ENCODE measurements at regions not wholly inside any gene's neighbourhood (a gene's known extent, or its start where the extent isn't known, plus 50 kb on each side); places are given as distances from the start of the nearest gene placed in this dataset.
A peak's percentile ranks its signal among the peaks of the same experiment; 100 is the strongest.

- H3K4me3 ChIP-seq (ENCODE audit: low read length), result no peak overlapping the region
- TF ChIP-seq, protein P1, sequence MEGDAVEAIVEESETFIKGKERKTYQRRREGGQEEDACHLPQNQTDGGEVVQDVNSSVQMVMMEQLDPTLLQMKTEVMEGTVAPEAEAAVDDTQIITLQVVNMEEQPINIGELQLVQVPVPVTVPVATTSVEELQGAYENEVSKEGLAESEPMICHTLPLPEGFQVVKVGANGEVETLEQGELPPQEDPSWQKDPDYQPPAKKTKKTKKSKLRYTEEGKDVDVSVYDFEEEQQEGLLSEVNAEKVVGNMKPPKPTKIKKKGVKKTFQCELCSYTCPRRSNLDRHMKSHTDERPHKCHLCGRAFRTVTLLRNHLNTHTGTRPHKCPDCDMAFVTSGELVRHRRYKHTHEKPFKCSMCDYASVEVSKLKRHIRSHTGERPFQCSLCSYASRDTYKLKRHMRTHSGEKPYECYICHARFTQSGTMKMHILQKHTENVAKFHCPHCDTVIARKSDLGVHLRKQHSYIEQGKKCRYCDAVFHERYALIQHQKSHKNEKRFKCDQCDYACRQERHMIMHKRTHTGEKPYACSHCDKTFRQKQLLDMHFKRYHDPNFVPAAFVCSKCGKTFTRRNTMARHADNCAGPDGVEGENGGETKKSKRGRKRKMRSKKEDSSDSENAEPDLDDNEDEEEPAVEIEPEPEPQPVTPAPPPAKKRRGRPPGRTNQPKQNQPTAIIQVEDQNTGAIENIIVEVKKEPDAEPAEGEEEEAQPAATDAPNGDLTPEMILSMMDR (conservative IDR thresholded peaks at IDR 0.05; ENCODE audit: low read length), result no peak
- DNase-seq (ENCODE audit: low read depth), result no peak
Observed at GRCh38 chr13:74084375-74084935, 49.7 kb downstream of the KLF12 start.

GRCh38 chr13:74082741-74083160 is 51.5 kb downstream of the KLF12 start:
- TF ChIP-seq, protein P1 (conservative IDR thresholded peaks at IDR 0.05; ENCODE audit: low read length), result no peak
- H3K4me3 ChIP-seq (ENCODE audit: low read length), result no peak overlapping the region
- DNase-seq (ENCODE audit: low read depth), result no peak

GRCh38 chr13:74080762-74081161 is 53.4 kb downstream of the KLF12 start:
- no peak for DNase-seq (ENCODE audit: low read depth)
- H3K4me3 ChIP-seq (ENCODE audit: low read length), result no peak overlapping the region
- TF ChIP-seq, protein P1 (conservative IDR thresholded peaks at IDR 0.05; ENCODE audit: low read length), result no peak

DNA sequence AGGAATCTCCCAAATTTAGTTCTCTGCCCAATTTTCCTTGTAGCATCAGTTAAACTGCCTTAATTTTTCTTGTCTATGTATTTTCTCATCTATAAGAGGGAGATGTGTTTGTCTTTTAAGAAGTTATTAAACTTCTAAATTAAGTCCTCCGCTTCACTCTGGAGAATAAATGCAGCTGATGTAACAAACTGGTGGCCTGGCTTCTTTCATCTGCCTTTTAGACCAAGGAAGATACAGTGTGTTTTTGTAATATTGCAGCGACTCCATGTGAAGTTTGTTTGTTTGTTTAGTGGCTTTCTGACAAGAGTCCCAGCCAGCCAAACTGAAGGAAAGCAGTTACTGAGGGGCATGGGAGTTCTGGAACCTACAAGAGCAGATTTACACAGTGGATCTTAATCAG is 56.4 kb downstream of the KLF12 start:
- TF ChIP-seq, protein P1 (conservative IDR thresholded peaks at IDR 0.05; ENCODE audit: low read length), result no peak
- peak; percentile 17 for DNase-seq (ENCODE audit: low read depth)
- H3K4me3 ChIP-seq (ENCODE audit: low read length), result peak overlapping the region; percentile 3; the same call in 1 of the 2 replicates

- DNase-seq (ENCODE audit: low read depth), result no peak
- no peak overlapping the region for H3K4me3 ChIP-seq (ENCODE audit: low read length)
- TF ChIP-seq, protein P1 (conservative IDR thresholded peaks at IDR 0.05; ENCODE audit: low read length), result no peak
Observed at GRCh38 chr13:74077375-74077774, 56.8 kb downstream of the KLF12 start.

GRCh38 chr13:74074723-74075122 is 59.5 kb downstream of the KLF12 start:
- peak; percentile 53 for DNase-seq (ENCODE audit: low read depth)
- TF ChIP-seq, protein P1 (conservative IDR thresholded peaks at IDR 0.05; ENCODE audit: low read length), result no peak

DNA sequence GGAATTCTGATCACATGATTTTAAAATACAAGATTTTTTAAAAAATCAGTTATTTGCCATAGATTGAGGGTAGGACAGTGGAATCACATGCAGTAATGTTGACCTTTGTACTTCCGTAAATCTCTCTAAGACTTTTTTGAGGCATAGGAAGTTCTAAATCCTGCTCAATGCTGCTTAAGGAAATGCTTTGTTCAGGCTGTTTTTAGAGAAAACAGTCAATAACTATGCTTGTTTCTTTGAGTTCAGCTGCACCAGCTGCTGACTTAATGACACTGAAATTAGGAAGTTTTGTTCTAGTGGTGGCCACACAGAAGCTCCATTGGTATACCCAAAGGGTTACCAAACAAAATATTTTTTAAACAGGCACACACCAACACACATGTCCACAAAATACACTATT is 60.9 kb downstream of the KLF12 start:
- no peak for DNase-seq (ENCODE audit: low read depth)
- H3K4me3 ChIP-seq (ENCODE audit: low read length), result no peak overlapping the region
- TF ChIP-seq, protein P1 (conservative IDR thresholded peaks at IDR 0.05; ENCODE audit: low read length), result no peak

More at GRCh38 chr13:74074723-74075122, 59.5 kb downstream of the KLF12 start:
- no peak overlapping the region for H3K4me3 ChIP-seq (ENCODE audit: low read length)

Data from AG10803 (cell line).